ENCODE measurements at regions not wholly inside any gene's neighbourhood (a gene's known extent, or its start where the extent isn't known, plus 50 kb on each side); places are given as distances from the start of the nearest gene placed in this dataset.
"Not testable (repeated sequence)": the region's sequence is repeated elsewhere in the genome, so short reads cannot be mapped to it uniquely, and the experiment has no call there.

- no peak for TF ChIP-seq CTCF (IDR thresholded peaks at IDR 0.05; ENCODE audit: unreplicated experiment in 3 of 3)
- H3K4me1 Mint-ChIP-seq = peaks cover 27% of the 10 kb centered on the region
- peaks cover 3% of the 10 kb centered on the region for H3K36me3 Mint-ChIP-seq (ENCODE audit: low read depth)
- H3K27ac Mint-ChIP-seq = no peak overlapping the region
- no peaks in the 10 kb centered on the region for H3K27me3 Mint-ChIP-seq (ENCODE audit: low read depth)
- no peak overlapping the region for H3K4me3 Mint-ChIP-seq
- H3K9me3 Mint-ChIP-seq = peaks cover 40% of the 10 kb centered on the region
Observed at GRCh38 chr13:39926345-39926744, 270.9 kb downstream of the COG6 start.

DNA sequence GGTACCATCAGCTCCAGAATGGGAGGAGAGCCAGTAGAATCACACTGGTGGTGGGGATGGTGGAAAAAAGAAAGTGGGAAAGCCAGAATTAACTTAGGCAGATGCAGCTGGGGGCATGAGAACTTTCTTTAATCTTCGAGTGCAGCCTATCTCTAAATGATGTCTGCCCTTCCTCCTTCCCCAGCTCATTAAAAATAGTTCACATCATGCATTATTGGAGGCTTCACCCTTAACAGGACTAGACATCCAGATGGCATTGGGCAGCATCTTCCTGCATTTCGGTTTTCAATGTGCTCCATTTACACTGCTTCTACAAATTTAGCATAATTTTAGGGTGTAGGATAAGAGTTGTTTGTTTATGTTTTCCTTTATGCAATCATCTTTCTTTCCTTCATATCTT, 272.8 kb downstream of the COG6 start:
- Mint-ChIP-seq H3K27me3 (ENCODE audit: low read depth) (no peaks in the 10 kb centered on the region), H3K4me1 (peaks cover 27% of the 10 kb centered on the region), H3K4me3 (no peak overlapping the region), H3K36me3 (ENCODE audit: low read depth) (peaks cover 3% of the 10 kb centered on the region), H3K9me3 (peaks cover 30% of the 10 kb centered on the region), H3K27ac (no peak overlapping the region)
- no peak for TF ChIP-seq CTCF (IDR thresholded peaks at IDR 0.05; ENCODE audit: unreplicated experiment in 3 of 3)

GRCh38 chr13:39929583-39929982, 274.1 kb downstream of the COG6 start:
- peak overlapping the region; percentile 12 to 69 (median 31) for H3K27ac Mint-ChIP-seq
- no peak overlapping the region for H3K4me3 Mint-ChIP-seq
- no peak for TF ChIP-seq CTCF (IDR thresholded peaks at IDR 0.05; ENCODE audit: unreplicated experiment in 3 of 3)
- H3K27me3 Mint-ChIP-seq (ENCODE audit: low read depth) = no peaks in the 10 kb centered on the region
- peaks cover 3% of the 10 kb centered on the region for H3K36me3 Mint-ChIP-seq (ENCODE audit: low read depth)
- peaks cover 22% of the 10 kb centered on the region for H3K9me3 Mint-ChIP-seq
- peaks cover 27% of the 10 kb centered on the region for H3K4me1 Mint-ChIP-seq

DNA sequence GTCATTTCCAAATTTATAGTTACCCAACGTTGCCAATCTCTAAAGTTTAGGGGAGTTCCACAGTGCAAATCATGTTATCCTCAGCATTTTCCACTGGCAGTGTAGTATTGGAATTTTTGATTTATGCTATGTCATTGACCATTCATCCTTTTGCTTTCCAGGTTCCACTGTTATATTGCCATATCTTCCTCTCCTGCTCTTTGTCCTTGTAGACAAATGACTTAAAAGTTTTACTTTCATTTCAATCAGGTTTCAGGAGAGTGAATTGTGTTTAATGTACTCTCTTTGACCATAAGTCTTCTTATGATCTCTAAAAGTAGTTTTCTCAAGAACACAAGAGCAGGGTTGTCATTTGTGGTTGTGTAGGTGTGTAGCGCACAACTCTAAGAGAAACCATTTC, 274.6 kb downstream of the COG6 start:
- Mint-ChIP-seq H3K4me1 (peaks cover 27% of the 10 kb centered on the region), H3K4me3 (no peak overlapping the region), H3K36me3 (ENCODE audit: low read depth) (peaks cover 3% of the 10 kb centered on the region), H3K27me3 (ENCODE audit: low read depth) (no peaks in the 10 kb centered on the region), H3K9me3 (peaks cover 19% of the 10 kb centered on the region), H3K27ac (peak overlapping the region in 2 of 3 experiments; percentile 12 to 69)
- no peak for TF ChIP-seq CTCF (IDR thresholded peaks at IDR 0.05; ENCODE audit: unreplicated experiment in 3 of 3)

DNA sequence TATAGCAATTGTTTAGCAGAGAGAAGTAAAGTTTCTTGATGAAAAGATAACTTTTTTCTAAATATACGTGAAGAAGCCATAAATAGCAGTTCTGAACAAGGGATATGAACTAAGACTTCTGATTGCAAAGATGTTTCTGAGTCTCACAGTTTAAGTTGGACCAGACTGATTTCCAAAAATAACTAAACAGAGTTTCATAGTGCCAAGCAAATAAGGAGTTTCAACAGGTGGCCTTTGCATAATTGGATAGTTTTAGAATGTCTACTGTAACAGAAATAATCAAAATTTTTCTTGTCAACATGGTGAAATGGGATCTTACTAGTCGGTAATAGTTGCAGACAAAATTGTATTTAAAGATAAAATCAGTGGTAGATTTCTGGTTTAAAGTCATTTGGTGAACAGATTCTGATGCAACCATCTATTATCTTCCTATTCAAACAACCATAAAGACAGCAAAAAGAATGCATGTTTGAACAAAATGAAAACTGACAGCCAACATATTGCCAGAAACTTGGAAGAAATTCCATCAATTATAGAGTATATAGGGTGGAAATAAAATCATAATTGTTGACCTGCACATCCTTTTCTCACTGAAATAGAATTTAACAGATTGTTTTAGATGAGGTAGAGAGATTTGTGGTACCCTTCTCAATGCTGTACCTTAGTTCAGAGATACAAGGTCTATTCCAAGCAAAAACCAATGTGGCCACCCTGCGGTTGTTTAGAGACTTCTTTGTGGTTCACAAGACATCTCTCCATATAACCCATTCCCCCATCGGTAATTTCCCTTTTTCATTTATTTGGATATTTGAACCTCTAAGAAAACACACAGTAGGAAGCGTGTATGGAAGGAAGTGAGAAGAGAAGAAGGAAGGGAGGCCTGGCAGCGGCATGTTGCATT, 275.3 kb downstream of the COG6 start:
- TF ChIP-seq CTCF (IDR thresholded peaks at IDR 0.05; ENCODE audit: unreplicated experiment in 3 of 3) = no peak
- Mint-ChIP-seq H3K36me3 (ENCODE audit: low read depth) (peaks cover 3% of the 10 kb centered on the region), H3K4me1 (peaks cover 27% of the 10 kb centered on the region), H3K27ac (peak overlapping the region in 2 of 3 experiments; percentile 12 to 69), H3K4me3 (no peak overlapping the region), H3K9me3 (peaks cover 12% of the 10 kb centered on the region), H3K27me3 (ENCODE audit: low read depth) (no peaks in the 10 kb centered on the region)

- no peaks in the 10 kb centered on the region for H3K27me3 Mint-ChIP-seq (ENCODE audit: low read depth)
- H3K4me3 Mint-ChIP-seq = no peak overlapping the region
- peaks cover 27% of the 10 kb centered on the region for H3K4me1 Mint-ChIP-seq
- no peak for TF ChIP-seq CTCF (IDR thresholded peaks at IDR 0.05; ENCODE audit: unreplicated experiment in 3 of 3)
- H3K36me3 Mint-ChIP-seq (ENCODE audit: low read depth) = peaks cover 3% of the 10 kb centered on the region
- H3K9me3 Mint-ChIP-seq = peaks cover 8% of the 10 kb centered on the region
- H3K27ac Mint-ChIP-seq = no peak overlapping the region
Observed at GRCh38 chr13:39931505-39931904, 276.0 kb downstream of the COG6 start.

DNA sequence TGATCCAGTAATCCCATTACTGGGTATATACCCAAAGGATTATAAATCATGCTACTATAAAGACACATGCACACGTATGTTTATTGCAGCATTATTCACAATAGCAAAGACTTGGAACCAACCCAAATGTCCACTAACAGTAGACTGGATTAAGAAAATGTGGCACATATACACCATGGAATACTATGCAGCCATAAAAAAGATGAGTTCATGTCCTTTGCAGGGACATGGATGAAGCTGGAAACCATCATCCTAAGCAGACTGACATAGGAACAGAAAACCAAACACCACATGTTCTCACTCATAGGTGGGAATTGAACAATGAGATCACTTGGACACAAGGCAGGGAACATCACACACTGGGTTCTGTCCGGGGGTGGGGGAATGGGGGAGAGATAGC, 277.1 kb downstream of the COG6 start:
- H3K27ac Mint-ChIP-seq; H3K4me3 Mint-ChIP-seq; H3K9me3 Mint-ChIP-seq; H3K36me3 Mint-ChIP-seq (ENCODE audit: low read depth); H3K27me3 Mint-ChIP-seq (ENCODE audit: low read depth): not testable (repeated sequence)
- peaks cover 27% of the 10 kb centered on the region for H3K4me1 Mint-ChIP-seq
